Loucy (cell line): ENCODE measurements at regions not wholly inside any gene's neighbourhood (a gene's known extent, or its start where the extent isn't known, plus 50 kb on each side); places are given as distances from the start of the nearest gene placed in this dataset.

Source experiments
- H2AFZ ChIP-seq: fragments of 200-600 bp; sonication (generic); 2 replicates; pipeline ENCODE4 v1.6.0; 2016; ENCODE audit warnings: antibody characterized with exemption, mild to moderate bottlenecking, low read length, moderate library complexity
- H3F3A ChIP-seq: fragments of 200-600 bp; 2 replicates; pipeline ENCODE4 v1.6.0; 2016; ENCODE audit warnings: antibody characterized with exemption, low read depth, mild to moderate bottlenecking
- H3K27me3 ChIP-seq: fragments of 200-600 bp; sonication (generic); 2 replicates; pipeline ENCODE4 v1.6.1; 2014; ENCODE audit warnings: low read length, mild to moderate bottlenecking; ENCODE audit not compliant: insufficient read depth, poor library complexity, severe bottlenecking
- H3K36me3 ChIP-seq: fragments of 200-600 bp; sonication (generic); 2 replicates; pipeline ENCODE4 v1.6.1; 2016; ENCODE audit warnings: low read length; ENCODE audit not compliant: insufficient read depth
- H3K4me1 ChIP-seq: fragments of 200-600 bp; sonication (generic); 2 replicates; pipeline ENCODE4 v1.5.1; 2014; ENCODE audit warnings: low read length, mild to moderate bottlenecking; ENCODE audit not compliant: insufficient read depth, poor library complexity, severe bottlenecking
- H3K4me2 ChIP-seq: fragments of 200-600 bp; sonication (generic); 2 replicates; pipeline ENCODE4 v1.6.0; 2014; ENCODE audit warnings: antibody characterized with exemption, low read length, low read depth, mild to moderate bottlenecking; ENCODE audit not compliant: poor library complexity, severe bottlenecking
- H3K4me3 ChIP-seq: fragments of 200-600 bp; sonication (generic); 2 replicates; pipeline ENCODE4 v1.5.1; 2014; ENCODE audit warnings: low read length, mild to moderate bottlenecking, mixed read lengths; ENCODE audit not compliant: poor library complexity, severe bottlenecking
- H3K79me2 ChIP-seq: fragments of 200-600 bp; sonication (generic); 2 replicates; pipeline ENCODE4 v1.6.1; 2014; ENCODE audit warnings: low read length; ENCODE audit not compliant: insufficient read depth
- H3K9ac ChIP-seq: fragments of 200-600 bp; sonication (generic); 2 replicates; pipeline ENCODE4 v1.6.0; 2014; ENCODE audit warnings: mild to moderate bottlenecking, low read depth, low read length, moderate library complexity; ENCODE audit not compliant: poor library complexity, severe bottlenecking
- H3K9me2 ChIP-seq: fragments of 200-600 bp; sonication (generic); replicated peaks from 2 replicates; pipeline ENCODE4 v1.6.1; 2016; ENCODE audit warnings: low read depth, low read length, mixed read lengths
- H3K9me3 ChIP-seq: fragments of 200-600 bp; sonication (generic); 2 replicates; pipeline ENCODE4 v1.6.1; 2014; ENCODE audit warnings: mild to moderate bottlenecking, antibody characterized with exemption, low read length, low read depth; ENCODE audit not compliant: insufficient read depth
- H4K20me1 ChIP-seq: fragments of 200-600 bp; sonication (generic); 2 replicates; pipeline ENCODE4 v1.6.0; 2014; ENCODE audit warnings: antibody characterized with exemption, low read length, mild to moderate bottlenecking; ENCODE audit not compliant: insufficient read depth, poor library complexity, severe bottlenecking
- CTCF ChIP-seq: fragments of 200-600 bp; sonication (generic); conservative IDR thresholded peaks from 2 replicates; pipeline ENCODE4 v1.5.1; 2014; ENCODE audit warnings: mild to moderate bottlenecking, antibody characterized with exemption, low read length
- EZH2phosphoT487 ChIP-seq: fragments of 200-600 bp; IDR thresholded peaks from 2 replicates; pipeline ENCODE4 v1.6.1; 2018; ENCODE audit warnings: antibody characterized with exemption, mild to moderate bottlenecking, moderate library complexity, borderline replicate concordance

- Histone ChIP-seq H3K9ac (no peak overlapping the region), H3K4me3 (no peak overlapping the region), H2AFZ (no peak overlapping the region), H3K9me2 (no peaks in the 10 kb centered on the region), H3K4me2 (no peak overlapping the region), H3F3A (no peaks in the 10 kb centered on the region), H4K20me1 (no peaks in the 10 kb centered on the region), H3K4me1 (no peaks in the 10 kb centered on the region), H3K9me3 (no peaks in the 10 kb centered on the region), H3K79me2 (no peaks in the 10 kb centered on the region), H3K36me3 (no peaks in the 10 kb centered on the region), H3K27me3 (no peaks in the 10 kb centered on the region)
- TF ChIP-seq CTCF (no peak), EZH2phosphoT487 (no peak)
Observed at GRCh38 chr20:63129991-63130657, 85.8 kb downstream of the YTHDF1 start.

DNA sequence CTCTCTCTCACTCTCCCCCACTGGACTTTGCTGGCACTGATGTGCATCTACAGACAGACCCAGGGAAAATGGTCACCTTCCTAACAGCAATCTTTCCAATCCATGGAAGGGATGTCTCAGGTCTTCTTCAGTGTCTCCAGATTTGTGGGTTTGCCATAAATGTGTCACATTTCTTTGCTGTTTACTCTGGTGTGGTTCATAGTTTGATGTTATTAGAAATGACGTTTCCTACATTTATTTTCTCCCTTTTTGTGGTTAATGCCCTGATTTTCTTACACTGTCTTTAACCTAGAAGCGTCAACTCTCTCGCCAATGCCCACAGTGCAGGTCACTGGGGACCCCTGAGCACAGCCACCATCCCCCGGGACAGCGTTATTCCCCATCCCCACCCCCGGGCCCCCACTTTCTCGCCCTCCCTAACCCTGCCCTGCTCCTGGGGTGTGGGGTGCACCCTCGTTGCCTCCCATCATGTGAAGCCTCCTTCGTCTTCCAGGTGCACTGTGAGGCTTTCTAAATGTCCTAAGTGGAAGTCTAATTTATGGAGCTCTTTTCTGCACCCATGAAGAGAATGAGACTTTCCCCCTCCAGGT lies 86.5 kb downstream of the YTHDF1 start:
- H3K9me2 ChIP-seq, result no peaks in the 10 kb centered on the region
- no peak overlapping the region for H3K9ac ChIP-seq
- no peaks in the 10 kb centered on the region for H3K36me3 ChIP-seq
- no peaks in the 10 kb centered on the region for H3F3A ChIP-seq
- no peaks in the 10 kb centered on the region for H3K79me2 ChIP-seq
- TF ChIP-seq CTCF (no peak), EZH2phosphoT487 (no peak)
- H3K4me2 ChIP-seq, result no peak overlapping the region
- H3K4me1 ChIP-seq, result no peaks in the 10 kb centered on the region
- no peak overlapping the region for H3K4me3 ChIP-seq
- no peaks in the 10 kb centered on the region for H4K20me1 ChIP-seq
- H2AFZ ChIP-seq, result no peak overlapping the region
- no peaks in the 10 kb centered on the region for H3K9me3 ChIP-seq
- H3K27me3 ChIP-seq, result no peaks in the 10 kb centered on the region

- no peaks in the 10 kb centered on the region for H3K9me3 ChIP-seq
- TF ChIP-seq EZH2phosphoT487 (no peak), CTCF (no peak)
- no peaks in the 10 kb centered on the region for H3K27me3 ChIP-seq
- H3K4me2 ChIP-seq, result no peak overlapping the region
- no peaks in the 10 kb centered on the region for H3K4me1 ChIP-seq
- no peak overlapping the region for H3K9ac ChIP-seq
- H3K9me2 ChIP-seq, result no peaks in the 10 kb centered on the region
- no peak overlapping the region for H2AFZ ChIP-seq
- no peaks in the 10 kb centered on the region for H3K36me3 ChIP-seq
- H3K79me2 ChIP-seq, result no peaks in the 10 kb centered on the region
- no peaks in the 10 kb centered on the region for H4K20me1 ChIP-seq
- H3F3A ChIP-seq, result no peaks in the 10 kb centered on the region
- H3K4me3 ChIP-seq, result no peak overlapping the region
Observed at GRCh38 chr20:63128956-63129355, 87.0 kb downstream of the YTHDF1 start.
